Cardiac muscle cell (in vitro differentiated cells and primary cell): ENCODE measurements at regions not wholly inside any gene's neighbourhood (a gene's known extent, or its start where the extent isn't known, plus 50 kb on each side); places are given as distances from the start of the nearest gene placed in this dataset.

ENCODE experiments used
- DNase-seq, 2 donors: peaks; one replicate each; pipeline versions ENCODE4 v3.0.0 to v3.0.0-alpha.2; 2010 to 2017; ENCODE audit warnings: low read depth in 1 of 2, low spot score in 1 of 2
- H3K27ac ChIP-seq: fragments of 200-600 bp; sonication (generic); 2 replicates; pipeline ENCODE4 v1.5.1; 2016
- H3K27me3 ChIP-seq: fragments of 200-600 bp; sonication (generic); 2 replicates; pipeline ENCODE4 v1.6.0; 2016; ENCODE audit warnings: control low read depth
- H3K36me3 ChIP-seq: fragments of 200-600 bp; sonication (generic); 2 replicates; pipeline ENCODE4 v1.5.1; 2016; ENCODE audit warnings: control low read depth
- H3K4me1 ChIP-seq: fragments of 200-600 bp; sonication (generic); 2 replicates; pipeline ENCODE4 v1.8.1; 2017; ENCODE audit warnings: low read depth, mild to moderate bottlenecking, mixed run types
- H3K4me3 ChIP-seq: fragments of 200-600 bp; sonication (generic); 2 replicates; pipeline ENCODE4 v1.5.1; 2016; ENCODE audit warnings: mild to moderate bottlenecking
- H3K9me3 ChIP-seq: fragments of 200-600 bp; sonication (generic); 2 replicates; pipeline ENCODE4 v1.5.1; 2017; ENCODE audit warnings: low read depth, mild to moderate bottlenecking, control low read depth
- CTCF ChIP-seq: IDR thresholded peaks from 2 replicates; pipeline ENCODE4 v1.5.1; 2012; ENCODE audit warnings: low read depth, mild to moderate bottlenecking, low read length

DNA sequence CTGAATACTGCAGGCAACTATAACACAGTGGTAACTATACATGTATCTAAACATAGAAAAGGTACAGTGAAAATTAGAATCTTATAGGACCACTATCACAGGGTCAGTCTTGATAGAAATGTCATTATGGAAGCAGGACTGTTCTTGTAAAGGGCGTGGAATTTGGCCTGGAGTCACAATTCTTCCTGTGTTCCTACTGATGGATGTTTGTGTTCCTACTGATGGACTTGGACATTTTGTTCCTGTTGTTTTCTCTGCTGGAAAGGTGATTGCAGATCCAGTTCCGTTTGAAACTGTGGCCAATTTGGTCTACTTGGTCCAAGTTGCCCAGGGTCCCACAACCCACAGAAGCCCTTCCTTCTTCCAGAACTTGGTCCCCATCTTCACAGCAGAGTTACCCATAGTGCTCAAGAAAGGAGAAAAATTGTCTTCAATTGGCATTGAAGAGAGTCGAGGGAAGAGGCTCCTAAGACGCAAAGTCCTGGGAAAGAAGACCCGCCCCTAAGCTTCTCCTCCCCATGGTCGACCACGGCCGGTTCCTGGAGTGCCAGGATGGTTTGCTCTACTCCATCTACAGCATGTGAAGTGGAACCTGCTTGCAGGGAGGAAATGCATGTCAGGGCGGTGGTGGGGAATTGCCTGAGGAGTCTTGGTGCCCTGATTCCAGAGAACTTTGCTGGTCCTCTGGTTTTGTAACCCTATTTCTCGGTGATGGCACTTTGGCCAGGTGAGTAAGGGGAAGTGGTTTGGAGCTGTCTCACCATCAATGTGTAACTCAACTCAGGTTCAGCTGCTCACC, 102.8 kb upstream of the RAB12 start:
- Histone ChIP-seq H3K36me3 (no peaks in the 10 kb centered on the region), H3K27ac (no peak overlapping the region), H3K9me3 (no peaks in the 10 kb centered on the region), H3K4me3 (no peak overlapping the region), H3K27me3 (no peaks in the 10 kb centered on the region), H3K4me1 (no peaks in the 10 kb centered on the region)
- TF ChIP-seq CTCF, result no peak
- no peak for DNase-seq

DNA sequence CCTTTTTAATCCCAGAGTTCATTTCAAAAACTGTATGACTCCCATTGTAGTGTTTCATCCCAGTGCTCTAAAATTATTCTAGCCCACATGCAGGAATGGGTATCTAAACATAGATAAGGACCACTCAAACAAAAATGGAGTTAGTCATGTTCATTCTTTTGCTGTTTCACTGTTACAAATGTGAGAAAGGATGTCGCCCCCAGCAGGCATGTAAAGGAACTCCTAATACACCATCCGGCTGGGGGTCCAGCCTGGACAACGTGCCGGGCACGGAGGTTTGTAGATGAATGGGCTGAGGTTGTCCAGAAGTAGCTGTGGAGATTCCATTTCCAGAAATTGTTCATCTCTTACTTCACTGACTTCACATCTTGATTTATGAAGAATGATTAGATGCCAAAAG, 101.9 kb upstream of the RAB12 start:
- Histone ChIP-seq H3K36me3 (no peaks in the 10 kb centered on the region), H3K4me3 (no peak overlapping the region), H3K4me1 (no peaks in the 10 kb centered on the region), H3K27ac (no peak overlapping the region), H3K27me3 (no peaks in the 10 kb centered on the region), H3K9me3 (no peaks in the 10 kb centered on the region)
- TF ChIP-seq CTCF, result peak; percentile 36
- peak; percentile 21 to 36 for DNase-seq

DNA sequence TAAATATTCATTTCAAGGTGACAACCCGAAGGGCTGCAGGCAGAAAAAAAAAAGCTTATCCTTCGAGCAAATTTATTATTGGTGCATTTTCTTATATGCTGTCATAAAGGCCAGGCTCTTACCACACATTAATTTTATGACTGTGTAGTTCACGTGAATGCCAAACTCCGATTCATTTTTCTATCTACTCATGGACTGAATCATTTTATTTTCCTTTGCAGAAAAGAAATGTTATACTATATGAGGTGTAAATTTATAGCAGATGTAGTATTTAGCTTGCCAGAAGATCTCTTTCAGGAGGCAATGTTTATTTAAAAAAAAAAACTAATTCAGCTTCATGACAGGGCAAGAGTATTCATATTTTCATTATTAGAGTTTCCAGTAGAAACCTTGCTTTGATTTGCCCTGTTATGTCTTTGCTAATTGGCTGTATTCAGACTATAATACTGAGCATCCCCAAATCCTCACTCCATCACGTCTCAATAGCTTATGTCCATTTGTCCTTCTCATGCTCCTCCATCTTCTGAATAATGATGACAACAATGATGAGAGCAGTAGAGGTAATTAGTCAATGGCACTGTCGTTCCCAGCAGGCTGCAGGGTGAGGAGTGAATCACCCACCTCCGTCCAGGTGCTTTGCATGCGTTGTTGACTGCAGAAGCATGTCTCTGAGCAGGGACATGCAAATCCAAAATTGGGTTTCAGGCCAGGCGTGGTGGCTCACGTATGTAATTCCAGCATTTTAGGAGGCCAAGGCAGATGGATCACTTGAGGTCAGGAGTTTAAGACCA, 101.1 kb upstream of the RAB12 start:
- H3K4me3 ChIP-seq, result no peak overlapping the region
- TF ChIP-seq CTCF, result no peak

DNA sequence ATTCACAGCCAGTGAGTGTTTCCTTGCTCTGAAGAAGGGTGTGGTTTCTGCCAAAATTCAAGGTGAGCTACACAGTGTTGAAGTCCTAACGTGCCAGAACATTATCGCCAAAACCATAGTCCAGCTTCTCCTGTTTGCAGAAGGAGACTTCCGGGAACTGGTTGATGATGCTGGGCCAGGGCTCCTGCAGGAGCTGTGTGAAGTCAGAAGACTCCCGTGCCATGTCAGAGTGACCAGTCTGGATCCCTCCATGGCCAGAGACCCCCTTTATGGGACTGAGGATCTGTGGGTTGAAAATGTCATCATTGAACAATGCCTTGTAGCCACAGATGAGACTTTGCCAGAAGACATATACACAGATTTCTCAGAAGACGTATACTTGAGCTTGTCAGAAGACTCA, 96.0 kb upstream of the RAB12 start:
- Histone ChIP-seq H3K27me3 (no peaks in the 10 kb centered on the region), H3K4me1 (no peaks in the 10 kb centered on the region), H3K4me3 (no peak overlapping the region), H3K36me3 (no peaks in the 10 kb centered on the region), H3K9me3 (no peaks in the 10 kb centered on the region), H3K27ac (no peak overlapping the region)
- no peak for DNase-seq
- no peak for TF ChIP-seq CTCF

More for the DNA sequence above, 101.1 kb upstream of the RAB12 start:
- no peaks in the 10 kb centered on the region for H3K27me3 ChIP-seq
- no peaks in the 10 kb centered on the region for H3K4me1 ChIP-seq
- no peaks in the 10 kb centered on the region for H3K36me3 ChIP-seq
- DNase-seq, result no peak
- no peaks in the 10 kb centered on the region for H3K9me3 ChIP-seq
- H3K27ac ChIP-seq, result no peak overlapping the region

DNA sequence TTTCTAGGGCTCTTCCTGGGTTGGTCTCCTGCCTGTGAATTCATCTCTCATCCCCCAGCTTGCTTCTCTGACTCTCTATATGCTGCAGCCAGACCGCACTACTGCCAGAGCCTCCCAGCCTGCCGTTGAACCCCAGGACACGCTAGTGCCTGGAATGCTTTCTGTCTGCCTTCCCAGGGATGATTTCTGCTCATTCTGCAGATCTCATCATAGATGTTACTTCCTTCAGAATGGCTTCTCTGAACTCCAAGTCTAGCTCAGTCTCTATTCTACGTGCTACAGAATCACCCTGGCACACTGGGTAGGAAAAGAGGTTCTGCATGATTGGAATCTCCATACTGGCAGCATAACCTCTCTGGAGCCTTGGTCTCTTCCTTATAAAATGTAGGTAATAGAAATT, 94.8 kb upstream of the RAB12 start:
- Histone ChIP-seq H3K4me3 (no peak overlapping the region), H3K36me3 (no peaks in the 10 kb centered on the region), H3K27ac (no peak overlapping the region), H3K27me3 (no peaks in the 10 kb centered on the region), H3K4me1 (no peaks in the 10 kb centered on the region), H3K9me3 (no peaks in the 10 kb centered on the region)
- no peak for DNase-seq
- TF ChIP-seq CTCF, result no peak
